Pancreas (tissue), 10 donors: ENCODE measurements at regions not wholly inside any gene's neighbourhood (a gene's known extent, or its start where the extent isn't known, plus 50 kb on each side); places are given as distances from the start of the nearest gene placed in this dataset.

Experiments
- ATAC-seq, 4 donors: fragments of 200-7000 bp; cut with Tn5 transposase; one replicate each; pipeline versions ENCODE4 v1.8.0 to v1.9.1; 2020; ENCODE audit warnings: mild to moderate bottlenecking in 4 of 4, moderate library complexity in 4 of 4
- DNase-seq, 6 donors: peaks; one replicate each; pipeline ENCODE4 v3.0.0-alpha.2; 2020
- FAIRE-seq: peaks from 2 replicates; lab custom pipeline; 2012; peaks lifted over from hg19 to GRCh38; lab: Jason Lieb, UNC
- H3K27ac ChIP-seq, 4 donors: fragments of 200-600 bp; sonication (generic); 1 replicate in 3 of 4; 2 replicates in 1 of 4; pipeline versions ENCODE4 v1.5.0 to v1.8.0; 2020
- H3K27me3 ChIP-seq, 4 donors: fragments of 200-600 bp; one replicate each; pipeline ENCODE4 v1.8.0; 2021
- H3K36me3 ChIP-seq, 3 donors: fragments of 200-600 bp; sonication (generic) in 1 of 3; one replicate each; pipeline versions ENCODE4 v1.5.0 to v1.8.0; 2020 to 2021
- H3K4me1 ChIP-seq, 3 donors: fragments of 200-600 bp; one replicate each; pipeline ENCODE4 v1.8.0; 2021
- H3K4me3 ChIP-seq, 4 donors: fragments of 200-600 bp; sonication (generic) in 2 of 4; one replicate each; pipeline versions ENCODE4 v1.5.0 to v1.8.0; 2020 to 2021
- H3K9me3 ChIP-seq, 4 donors: fragments of 200-600 bp; one replicate each; pipeline ENCODE4 v1.8.0; 2021
- CTCF ChIP-seq, 4 donors: fragments of 200-600 bp; sonication (generic) in 3 of 4; IDR thresholded peaks; one replicate each; pipeline versions ENCODE4 v1.5.0 to v1.8.0; 2021; ENCODE audit warnings: antibody characterized with exemption in 4 of 4
- WGBS, 2 donors: extraction: QIAGEN DNeasy Blood & Tissue Kit; methylation state at CpG; one replicate each; pipeline ENCODE4 v1.1.7; 2013; 5-methylcytosine and 5-hydroxymethylcytosine counted together
- intact Hi-C, 3 donors: fragments of 100-400 bp; cut with DNase I; formaldehyde crosslinking; loops; one replicate each; pipeline versions ENCODE4 v1.11.1 to v1.14.2; 2022
- donor health status: healthy with polysubstance abuse.
- donor health status: DM: no; HTN: no; CAD: no; lungs with moderate emphysema.
- donor health status: DM: no; HTN: no; CAD: no.
- donor health status: control.
- donor health status: control.
- donor health status: Bipolar disorder and iron deficiency.
- donor health status: DM: yes; HTN: yes; CAD: no.
- donor health status: DM: no; HTN: no; CAD: no.
- donor health status: DM: no; HTN: no; CAD: no.
- donor health status: DM: yes; HTN: yes; CAD: no.

GRCh38 chr16:86669937-86670749 is 91.8 kb downstream of the FOXL1 start:
- ATAC-seq, result no peak
- no peaks in the 10 kb centered on the region for H3K4me1 ChIP-seq
- DNase-seq, result no peak
- no peak for TF ChIP-seq CTCF (IDR thresholded peaks at IDR 0.05)
- intact Hi-C loops, result no loop called here
- FAIRE-seq, result no peak
- H3K9me3 ChIP-seq, result no peaks in the 10 kb centered on the region
- no peaks in the 10 kb centered on the region for H3K36me3 ChIP-seq
- H3K27me3 ChIP-seq, result peaks cover 0 to 11% (median 0%) of the 10 kb centered on the region in 4 donors
- no peak overlapping the region for H3K4me3 ChIP-seq
- 38 to 42% methylated on average over 30 of the region's 30 CpGs for WGBS, 2 donors
- no peak overlapping the region for H3K27ac ChIP-seq

GRCh38 chr16:86670750-86671234 is 92.4 kb downstream of the FOXL1 start:
- Histone ChIP-seq H3K27ac (no peak overlapping the region), H3K9me3 (no peaks in the 10 kb centered on the region), H3K27me3 (peaks cover 0 to 11% (median 0%) of the 10 kb centered on the region in 4 donors), H3K4me3 (no peak overlapping the region), H3K4me1 (no peaks in the 10 kb centered on the region), H3K36me3 (no peaks in the 10 kb centered on the region)
- FAIRE-seq, result no peak
- ATAC-seq, result no peak
- DNase-seq, result no peak
- no peak for TF ChIP-seq CTCF (IDR thresholded peaks at IDR 0.05)
- intact Hi-C loops, result no loop called here
- 76 to 84% methylated on average over 11 of the region's 11 CpGs for WGBS, 2 donors

GRCh38 chr16:86671486-86672178 is 93.3 kb downstream of the FOXL1 start:
- no peak for ATAC-seq
- DNase-seq, result no peak
- TF ChIP-seq CTCF (IDR thresholded peaks at IDR 0.05), result no peak
- intact Hi-C loops, result no loop called here
- Histone ChIP-seq H3K4me3 (no peak overlapping the region), H3K4me1 (no peaks in the 10 kb centered on the region), H3K9me3 (no peaks in the 10 kb centered on the region), H3K27ac (no peak overlapping the region), H3K27me3 (peaks cover 0 to 10% (median 0%) of the 10 kb centered on the region in 4 donors), H3K36me3 (no peaks in the 10 kb centered on the region)
- FAIRE-seq, result no peak
- WGBS, 2 donors, result 40 to 52% methylated on average over 15 of the region's 15 CpGs

- FAIRE-seq (no peak), DNase-seq (no peak), ATAC-seq (no peak)
- no peak for TF ChIP-seq CTCF (IDR thresholded peaks at IDR 0.05)
- Histone ChIP-seq H3K9me3 (no peaks in the 10 kb centered on the region), H3K27ac (no peak overlapping the region), H3K4me3 (no peak overlapping the region), H3K4me1 (no peaks in the 10 kb centered on the region), H3K36me3 (no peaks in the 10 kb centered on the region), H3K27me3 (peaks cover 0 to 3% (median 0%) of the 10 kb centered on the region in 4 donors)
- 52 to 66% methylated on average over 17 of the region's 17 CpGs for WGBS, 2 donors
- intact Hi-C loops, result no loop called here
Observed at GRCh38 chr16:86672179-86672863, 94.0 kb downstream of the FOXL1 start.
